ENCODE measurements at regions not wholly inside any gene's neighbourhood (a gene's known extent, or its start where the extent isn't known, plus 50 kb on each side); places are given as distances from the start of the nearest gene placed in this dataset.

DNA sequence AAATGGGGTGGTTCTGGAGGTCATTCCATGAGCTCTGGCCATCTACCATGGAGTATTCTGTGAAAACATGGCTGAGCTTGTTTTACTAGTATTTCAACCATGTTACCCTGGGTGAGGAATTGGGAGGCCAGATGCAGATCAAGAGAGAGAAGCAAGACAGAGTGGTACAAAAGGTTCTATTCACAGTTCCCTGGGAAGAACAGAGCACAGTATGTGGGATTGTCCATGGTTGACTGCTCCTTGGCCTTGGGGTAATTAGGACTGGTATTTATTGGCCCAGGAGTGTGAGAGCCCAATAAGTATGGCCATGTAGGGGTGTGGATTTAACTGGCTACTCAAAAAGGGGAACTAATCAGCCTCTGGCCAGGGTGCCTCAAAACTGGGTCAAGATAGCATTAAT, 239.7 kb upstream of the GATB start:
- Histone ChIP-seq H3K36me3 (ENCODE audit: low read depth) (no peaks in the 10 kb centered on the region), H3K9me3 (ENCODE audit: severe bottlenecking) (no peaks in the 10 kb centered on the region), H3K4me3 (ENCODE audit: severe bottlenecking) (no peak overlapping the region), H3K4me1 (ENCODE audit: insufficient read depth, poor library complexity, severe bottlenecking) (no peaks in the 10 kb centered on the region), H3K27me3 (ENCODE audit: insufficient read depth, poor library complexity, severe bottlenecking) (no peaks in the 10 kb centered on the region), H3K27ac (ENCODE audit: poor library complexity, severe bottlenecking) (no peak overlapping the region)
- ATAC-seq (ENCODE audit: low read depth) (no peak), DNase-seq (ENCODE audit: low spot score) (no peak)
- no peak for TF ChIP-seq CTCF (IDR thresholded peaks at IDR 0.05; ENCODE audit: poor library complexity, severe bottlenecking)

DNA sequence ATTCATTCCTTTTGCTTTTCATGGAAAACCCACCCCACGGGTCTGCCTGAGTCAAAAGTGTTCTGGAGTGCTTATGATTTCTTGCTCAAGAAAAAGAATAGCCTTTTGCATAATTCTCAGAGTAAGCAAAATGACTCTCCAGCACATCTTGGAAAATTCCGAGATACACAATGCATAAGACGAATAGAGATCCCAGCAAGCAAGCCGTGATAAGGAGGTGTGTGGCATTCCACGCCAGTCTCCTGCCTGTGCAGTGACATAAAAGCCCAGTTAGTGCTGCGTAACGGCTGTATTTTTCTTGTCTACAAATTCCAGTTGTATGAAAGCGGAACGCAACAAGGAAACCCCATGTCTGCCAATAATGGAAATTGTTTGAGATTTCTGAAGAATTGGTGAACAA, 237.9 kb upstream of the GATB start:
- Histone ChIP-seq H3K27me3 (ENCODE audit: insufficient read depth, poor library complexity, severe bottlenecking) (no peaks in the 10 kb centered on the region), H3K4me3 (ENCODE audit: severe bottlenecking) (no peak overlapping the region), H3K4me1 (ENCODE audit: insufficient read depth, poor library complexity, severe bottlenecking) (no peaks in the 10 kb centered on the region), H3K36me3 (ENCODE audit: low read depth) (no peaks in the 10 kb centered on the region), H3K9me3 (ENCODE audit: severe bottlenecking) (no peaks in the 10 kb centered on the region), H3K27ac (ENCODE audit: poor library complexity, severe bottlenecking) (no peak overlapping the region)
- TF ChIP-seq CTCF (IDR thresholded peaks at IDR 0.05; ENCODE audit: poor library complexity, severe bottlenecking), result no peak
- ATAC-seq (ENCODE audit: low read depth) (no peak), DNase-seq (ENCODE audit: low spot score) (no peak)

GRCh38 chr4:151997461-151997860, 236.7 kb upstream of the GATB start:
- Histone ChIP-seq H3K27me3 (ENCODE audit: insufficient read depth, poor library complexity, severe bottlenecking) (no peaks in the 10 kb centered on the region), H3K27ac (ENCODE audit: poor library complexity, severe bottlenecking) (no peak overlapping the region), H3K4me1 (ENCODE audit: insufficient read depth, poor library complexity, severe bottlenecking) (peaks cover 3% of the 10 kb centered on the region), H3K4me3 (ENCODE audit: severe bottlenecking) (no peak overlapping the region), H3K36me3 (ENCODE audit: low read depth) (no peaks in the 10 kb centered on the region), H3K9me3 (ENCODE audit: severe bottlenecking) (no peaks in the 10 kb centered on the region)
- ATAC-seq (ENCODE audit: low read depth), result no peak
- no peak for DNase-seq (ENCODE audit: low spot score)
- no peak for TF ChIP-seq CTCF (IDR thresholded peaks at IDR 0.05; ENCODE audit: poor library complexity, severe bottlenecking)

- ATAC-seq (ENCODE audit: low read depth) (no peak), DNase-seq (ENCODE audit: low spot score) (no peak)
- no peak for TF ChIP-seq CTCF (IDR thresholded peaks at IDR 0.05; ENCODE audit: poor library complexity, severe bottlenecking)
- H3K4me1 ChIP-seq (ENCODE audit: insufficient read depth, poor library complexity, severe bottlenecking), result peaks cover 24% of the 10 kb centered on the region
- H3K9me3 ChIP-seq (ENCODE audit: severe bottlenecking), result no peaks in the 10 kb centered on the region
- no peak overlapping the region for H3K4me3 ChIP-seq (ENCODE audit: severe bottlenecking)
- H3K27me3 ChIP-seq (ENCODE audit: insufficient read depth, poor library complexity, severe bottlenecking), result no peaks in the 10 kb centered on the region
- no peak overlapping the region for H3K27ac ChIP-seq (ENCODE audit: poor library complexity, severe bottlenecking)
- H3K36me3 ChIP-seq (ENCODE audit: low read depth), result no peaks in the 10 kb centered on the region
Measured at GRCh38 chr4:151994429-151994828, 233.6 kb upstream of the GATB start.

GRCh38 chr4:151993521-151993920, 232.7 kb upstream of the GATB start:
- H3K9me3 ChIP-seq (ENCODE audit: severe bottlenecking), result no peaks in the 10 kb centered on the region
- no peak for TF ChIP-seq CTCF (IDR thresholded peaks at IDR 0.05; ENCODE audit: poor library complexity, severe bottlenecking)
- no peaks in the 10 kb centered on the region for H3K27me3 ChIP-seq (ENCODE audit: insufficient read depth, poor library complexity, severe bottlenecking)
- DNase-seq (ENCODE audit: low spot score), result no peak
- H3K27ac ChIP-seq (ENCODE audit: poor library complexity, severe bottlenecking), result no peak overlapping the region
- H3K4me1 ChIP-seq (ENCODE audit: insufficient read depth, poor library complexity, severe bottlenecking), result peaks cover 24% of the 10 kb centered on the region
- no peak for ATAC-seq (ENCODE audit: low read depth)
- H3K36me3 ChIP-seq (ENCODE audit: low read depth), result no peaks in the 10 kb centered on the region
- H3K4me3 ChIP-seq (ENCODE audit: severe bottlenecking), result no peak overlapping the region
